Stimulated activated CD4-positive, alpha-beta T cell treated with anti-CD3 and anti-CD28 coated beads, Interleukin-2, amount 100 ng/mL, for 4 hours (primary cell): ENCODE measurements at regions not wholly inside any gene's neighbourhood (a gene's known extent, or its start where the extent isn't known, plus 50 kb on each side); places are given as distances from the start of the nearest gene placed in this dataset.
"Not testable (repeated sequence)": the region's sequence is repeated elsewhere in the genome, so short reads cannot be mapped to it uniquely, and the experiment has no call there.

Experiments used
- DNase-seq: peaks from one replicate; pipeline ENCODE4 v3.0.0-alpha.2; 2020; ENCODE audit warnings: low read depth

DNA sequence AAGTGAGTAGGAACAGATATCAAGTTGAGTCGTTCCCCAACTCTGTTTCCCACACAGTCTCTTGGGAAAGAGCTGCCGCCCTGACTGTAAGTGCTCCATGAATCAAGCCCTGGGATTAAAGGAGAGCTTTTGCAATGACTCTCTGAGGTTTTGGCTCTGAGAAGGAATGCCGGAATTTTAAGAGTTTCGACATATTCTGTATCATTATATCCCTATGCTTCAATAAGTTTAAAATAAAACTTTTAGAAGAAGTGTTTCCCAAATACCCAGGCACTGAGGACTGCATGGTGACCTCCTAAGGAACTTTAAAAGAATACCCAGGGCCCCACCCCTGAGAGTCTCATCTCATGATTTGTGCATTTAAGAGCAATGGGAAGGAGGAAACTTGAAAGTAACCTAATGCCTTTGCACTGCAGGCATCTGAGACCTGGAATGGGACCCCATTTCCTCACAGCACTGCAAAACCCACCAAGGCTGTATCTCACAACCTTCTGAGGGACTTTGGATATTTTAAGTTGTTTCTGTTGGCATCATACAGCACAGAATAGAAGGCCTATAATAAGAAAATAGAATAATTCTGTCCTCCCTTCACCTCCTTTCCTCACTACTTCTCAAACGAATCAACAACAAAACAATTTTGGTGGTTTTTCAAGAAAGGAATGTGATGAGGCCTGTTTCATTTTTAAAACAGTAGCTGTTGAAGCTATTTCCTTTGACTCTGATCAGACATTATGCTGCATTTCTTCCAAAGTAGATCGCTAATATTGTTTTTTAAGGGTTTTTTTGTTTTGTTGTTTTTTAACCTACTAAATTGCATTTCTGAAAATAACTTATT lies 121.2 kb downstream of the GASK1B start:
- DNase-seq, result no peak

DNA sequence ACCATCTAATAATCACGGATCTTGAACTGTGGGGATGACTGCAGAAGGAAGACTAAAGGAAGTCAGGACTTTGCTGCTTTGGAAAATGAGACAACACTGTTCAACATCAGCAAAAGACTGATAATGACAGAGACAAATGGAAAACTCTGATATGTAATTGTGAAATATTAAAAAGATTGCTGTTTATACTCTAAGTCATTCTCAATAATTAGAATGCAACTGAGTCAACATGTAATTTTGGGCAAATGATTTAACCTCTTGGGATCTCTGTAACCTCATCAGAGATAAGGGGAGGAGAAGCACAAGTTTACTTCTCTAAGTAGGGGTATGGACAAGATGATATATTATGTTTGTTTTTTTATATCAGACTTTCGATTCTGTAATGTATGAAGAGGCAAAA lies 121.9 kb downstream of the GASK1B start:
- DNase-seq, result no peak

DNA sequence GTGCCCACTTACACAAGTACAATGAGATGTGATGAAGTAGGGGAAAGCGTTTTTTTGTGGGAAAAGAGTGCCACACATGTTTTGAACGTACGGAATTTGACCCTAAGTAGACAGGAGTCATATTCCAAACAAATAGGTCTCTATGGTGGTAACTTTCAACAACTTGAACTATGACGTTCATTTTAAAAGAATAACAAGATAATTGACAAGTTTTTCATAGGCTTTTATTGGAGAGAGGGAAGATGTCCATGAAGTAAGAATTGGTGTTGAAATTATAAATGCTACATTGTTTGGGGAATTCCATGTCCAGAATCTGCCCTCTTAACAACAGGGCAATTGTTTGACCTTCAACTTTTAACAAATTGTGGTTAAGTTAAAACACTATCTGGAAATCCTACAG lies 126.5 kb downstream of the GASK1B start:
- DNase-seq, result no peak

DNA sequence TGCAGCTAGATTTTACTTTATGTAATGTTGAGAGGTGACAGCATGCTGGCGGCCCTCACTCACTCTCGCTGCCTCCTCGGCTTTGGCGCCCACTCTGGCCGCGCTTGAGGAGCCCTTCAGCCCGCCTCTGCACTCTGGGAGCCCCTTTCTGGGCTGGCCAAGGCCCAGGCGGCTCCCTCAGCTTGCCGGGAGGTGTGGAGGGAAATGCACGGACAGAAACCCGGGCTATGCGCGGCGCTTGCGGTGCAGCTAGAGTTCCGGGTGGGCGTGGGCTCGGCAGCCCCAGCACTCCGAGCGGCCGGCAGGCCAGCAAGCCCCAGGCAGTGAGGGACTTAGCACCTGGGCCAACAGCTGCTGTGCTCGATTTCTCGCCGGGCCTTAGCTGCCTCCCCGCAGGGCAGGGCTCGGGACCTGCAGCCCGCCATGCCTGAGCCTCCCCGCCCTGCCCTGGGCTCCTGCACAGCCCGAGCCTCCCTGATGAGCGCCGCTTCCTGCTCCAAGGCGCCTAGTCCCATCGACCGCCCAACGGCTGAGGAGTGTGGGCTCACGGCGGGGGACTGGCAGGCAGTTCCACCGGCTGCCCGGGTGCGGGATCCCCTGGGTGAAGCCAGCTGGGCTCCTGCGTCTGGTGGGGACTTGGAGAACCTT lies 128.7 kb downstream of the GASK1B start:
- DNase-seq, result no peak

DNA sequence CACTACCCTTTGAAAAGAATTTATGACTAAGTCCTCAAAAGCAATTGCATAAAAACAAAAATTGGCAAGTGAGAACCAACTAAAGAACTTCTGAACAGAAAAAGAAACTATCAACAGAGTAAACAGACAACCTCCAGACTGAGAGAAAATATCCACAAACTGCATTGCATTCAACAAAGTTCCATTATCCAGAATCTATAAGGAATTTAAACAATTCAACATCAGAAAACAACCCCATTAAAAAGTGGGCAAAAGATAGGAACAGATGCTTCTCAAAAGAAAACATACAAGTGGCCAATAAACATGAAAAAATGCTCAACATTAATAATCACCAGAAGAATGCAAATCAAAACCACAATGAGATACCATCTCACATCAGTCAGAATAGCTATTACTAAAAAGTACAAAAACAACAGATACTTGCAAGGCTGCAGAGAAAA lies 130.2 kb downstream of the GASK1B start:
- DNase-seq, result no peak

DNA sequence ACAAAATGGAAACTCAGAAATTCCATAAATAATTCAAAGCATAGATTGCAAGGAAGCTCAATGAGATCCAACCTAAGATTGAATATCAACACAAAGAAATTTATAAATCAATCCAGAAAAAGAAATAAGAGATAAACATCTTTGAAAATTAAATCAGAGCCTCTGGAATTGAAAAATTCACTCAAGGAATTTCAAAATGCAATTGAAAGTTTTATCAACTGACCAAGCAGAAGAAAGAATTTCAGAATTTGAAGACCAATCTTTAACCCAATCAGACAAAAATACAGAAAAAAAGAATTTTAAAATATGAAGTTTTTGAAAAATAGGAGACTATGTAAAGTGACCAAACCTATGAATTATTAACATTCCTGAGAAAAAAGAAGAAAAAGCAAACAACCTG lies 134.1 kb downstream of the GASK1B start:
- no peak for DNase-seq

DNA sequence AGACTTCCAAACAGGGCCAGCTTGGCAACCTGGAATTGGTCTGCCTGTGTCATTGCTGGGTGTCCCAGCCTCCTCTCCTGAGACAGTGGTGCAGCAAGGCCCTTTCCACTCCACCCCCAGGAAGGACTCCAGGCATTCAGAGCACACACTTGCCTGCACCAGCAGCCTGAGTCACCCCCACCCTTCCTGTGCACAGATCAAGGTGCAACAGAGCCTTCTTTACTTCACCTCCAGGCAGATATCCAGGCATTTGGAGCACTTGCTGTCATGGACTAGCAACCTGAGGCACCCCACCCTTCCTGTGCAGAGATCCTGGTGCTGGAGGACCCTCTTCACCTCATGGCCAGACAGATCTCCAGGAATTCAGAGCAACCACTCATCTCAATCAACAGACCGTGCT lies 135.8 kb downstream of the GASK1B start:
- DNase-seq, result no peak

DNA sequence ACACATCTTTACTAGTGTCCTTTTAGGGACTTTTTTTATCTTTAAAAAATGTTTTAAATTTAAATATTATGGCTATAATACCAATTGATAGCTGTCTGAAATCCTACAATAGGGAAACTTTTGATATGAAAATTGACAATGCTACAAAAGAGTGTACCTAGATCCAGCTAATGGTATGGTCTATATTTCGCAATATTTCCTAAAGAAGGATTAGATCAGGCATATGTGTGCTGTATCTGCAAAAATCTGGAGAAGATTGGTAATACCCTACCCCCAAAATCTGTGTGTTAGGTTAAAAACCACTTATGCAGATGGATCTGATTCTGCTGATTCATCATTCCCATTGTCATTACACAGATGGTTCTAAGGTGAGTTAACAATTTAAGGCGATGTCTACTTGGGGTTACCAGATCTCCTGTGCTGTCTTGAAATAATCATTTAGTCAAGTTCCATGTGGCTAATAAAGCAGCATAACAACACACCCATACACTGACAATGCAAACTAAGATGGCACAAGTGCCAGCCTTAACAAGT lies 137.1 kb downstream of the GASK1B start:
- DNase-seq, result no peak

DNA sequence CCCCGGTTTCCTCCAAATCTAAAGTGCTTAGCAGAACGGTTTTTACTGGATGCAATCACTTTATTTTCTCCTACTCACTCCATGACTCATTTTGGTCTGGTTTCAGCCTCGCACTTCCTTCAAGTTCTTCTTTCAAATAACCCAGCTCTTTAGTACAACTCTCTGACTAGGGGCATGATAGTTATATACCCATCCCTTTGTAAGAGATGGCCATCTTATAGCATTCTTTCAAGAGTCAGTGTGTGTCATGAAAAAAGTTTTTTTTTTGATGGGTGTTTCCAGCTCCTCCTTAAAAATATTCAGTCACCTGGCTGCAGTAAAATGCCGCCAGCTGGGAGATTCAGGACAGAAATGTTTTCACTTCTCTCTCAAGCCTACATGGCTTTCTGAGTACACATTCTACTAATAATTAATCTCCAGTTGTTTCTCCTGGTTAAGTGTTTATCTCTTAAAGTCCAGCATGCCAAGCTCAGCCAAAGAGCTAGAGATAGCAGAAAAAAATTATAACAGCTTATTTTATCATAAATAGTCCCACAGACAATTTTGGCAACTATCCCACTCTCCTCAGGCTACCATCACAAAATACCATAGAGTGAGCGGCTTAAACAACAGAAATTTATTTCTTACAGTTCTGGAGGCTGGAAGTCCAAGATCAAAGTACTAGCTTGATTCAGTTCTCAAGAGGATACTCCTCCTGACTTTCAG lies 139.3 kb downstream of the GASK1B start:
- no peak for DNase-seq

DNA sequence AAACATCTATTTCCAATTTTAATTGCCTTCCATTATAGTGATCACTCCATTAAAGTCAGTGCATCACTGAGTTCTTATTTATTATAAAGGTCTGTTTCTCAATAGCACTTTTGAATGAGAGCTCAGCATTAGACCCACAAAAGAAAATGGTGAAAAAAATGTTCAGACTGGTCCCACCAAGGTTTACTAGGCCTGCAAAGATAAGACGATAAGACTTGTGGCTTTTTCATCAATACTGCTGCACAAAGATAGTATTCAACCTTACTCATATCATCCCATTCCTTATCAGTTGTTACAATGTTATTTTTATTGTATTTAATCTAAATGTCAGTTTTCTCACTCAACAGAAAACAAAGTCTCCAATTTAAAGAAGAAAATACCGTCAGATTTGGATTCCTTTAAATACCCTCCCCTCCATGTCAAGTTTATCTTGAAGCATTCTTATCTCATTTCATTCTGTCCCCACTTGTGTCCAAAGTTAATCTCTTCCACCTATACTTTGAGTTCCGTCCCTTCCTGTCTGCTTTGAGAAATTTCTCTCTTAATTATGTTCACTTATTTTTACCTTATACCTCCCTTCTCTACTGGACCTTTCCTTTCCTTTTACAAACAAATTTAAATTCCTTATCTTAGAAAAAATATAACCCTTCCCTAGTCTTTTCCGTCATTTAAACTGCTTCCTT lies 140.0 kb downstream of the GASK1B start:
- DNase-seq, result no peak

DNA sequence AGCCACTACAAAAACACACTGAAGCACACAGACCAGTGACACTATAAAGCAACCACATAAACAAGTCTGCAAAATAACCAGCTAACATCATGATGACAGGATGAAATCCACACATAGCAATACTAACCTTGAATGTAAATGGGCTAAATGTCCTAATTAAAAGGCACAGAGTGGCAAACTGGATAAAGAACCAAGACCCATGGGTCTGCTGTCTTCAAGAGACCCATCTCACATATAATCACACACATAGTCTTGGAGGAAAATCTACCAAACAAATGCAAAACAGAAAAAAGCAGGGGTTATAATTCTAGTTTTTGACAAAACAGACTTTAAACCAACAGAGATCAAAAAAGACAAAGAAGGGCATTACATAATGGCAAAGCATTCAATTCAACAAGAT lies 144.4 kb downstream of the GASK1B start:
- DNase-seq, result not testable (repeated sequence)

DNA sequence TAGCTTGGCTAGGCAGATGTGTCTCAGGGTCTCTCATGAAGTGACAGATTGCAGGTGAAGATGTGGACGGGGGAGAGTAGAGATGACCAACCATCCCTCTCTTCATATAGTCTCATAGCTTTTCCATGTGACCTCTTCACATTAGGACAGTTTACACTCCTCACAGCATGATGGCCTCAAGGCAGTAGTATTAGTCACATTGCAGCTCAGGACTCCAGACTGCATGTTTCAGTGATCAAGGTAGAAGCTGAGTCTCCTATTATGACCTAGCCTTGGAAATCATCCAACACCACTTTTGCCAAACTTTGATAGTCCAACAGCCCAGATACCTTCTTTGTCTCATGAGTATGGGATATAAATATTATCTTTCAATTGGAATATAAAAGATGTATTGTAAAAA lies 147.7 kb downstream of the GASK1B start:
- DNase-seq, result no peak

DNA sequence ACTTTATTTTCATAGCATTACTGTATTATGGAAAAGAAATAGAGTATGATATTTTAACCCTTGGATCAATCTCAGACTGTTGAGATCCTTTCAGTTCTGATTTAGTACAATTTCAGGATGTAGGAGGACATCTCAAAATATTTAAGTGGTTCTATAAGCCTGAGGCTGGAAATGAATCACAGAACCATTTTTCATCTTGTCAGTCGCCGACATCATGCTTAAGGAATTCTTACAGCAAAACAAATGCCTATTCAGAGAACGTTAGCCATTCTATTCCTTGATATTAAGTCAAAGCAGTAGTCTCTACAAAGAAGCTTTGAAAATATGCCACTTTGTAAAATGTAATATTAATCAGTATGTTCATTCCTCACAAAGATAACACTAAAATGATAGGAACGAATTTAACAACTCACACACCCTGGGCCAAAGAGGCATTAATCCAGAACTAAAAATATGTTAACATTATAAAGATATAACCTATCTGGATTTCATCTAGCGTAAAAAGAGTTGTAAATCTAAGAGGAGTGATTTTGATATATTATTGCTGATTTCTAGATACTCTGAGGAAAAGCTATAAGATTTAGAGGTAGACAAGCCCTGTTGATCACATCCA lies 152.0 kb downstream of the GASK1B start:
- no peak for DNase-seq

DNA sequence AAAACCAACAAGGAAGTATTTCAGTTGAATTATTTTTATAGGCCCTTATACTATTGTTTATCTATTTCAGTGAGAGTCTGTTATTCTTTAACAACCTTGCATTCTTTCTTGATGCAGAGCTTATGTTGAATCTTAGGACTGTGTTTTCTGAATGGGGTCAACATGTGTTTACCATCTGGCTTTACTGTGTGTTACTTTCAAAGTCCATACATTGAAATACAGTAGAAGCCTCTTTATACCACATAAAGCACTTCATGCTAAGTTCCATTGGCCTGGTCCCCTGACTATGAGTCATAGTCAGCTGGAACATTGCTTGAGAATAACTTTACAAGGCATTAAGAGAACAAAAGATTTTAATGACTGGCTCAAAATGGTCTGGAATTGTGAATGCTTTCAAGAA lies 152.6 kb downstream of the GASK1B start:
- DNase-seq, result no peak

DNA sequence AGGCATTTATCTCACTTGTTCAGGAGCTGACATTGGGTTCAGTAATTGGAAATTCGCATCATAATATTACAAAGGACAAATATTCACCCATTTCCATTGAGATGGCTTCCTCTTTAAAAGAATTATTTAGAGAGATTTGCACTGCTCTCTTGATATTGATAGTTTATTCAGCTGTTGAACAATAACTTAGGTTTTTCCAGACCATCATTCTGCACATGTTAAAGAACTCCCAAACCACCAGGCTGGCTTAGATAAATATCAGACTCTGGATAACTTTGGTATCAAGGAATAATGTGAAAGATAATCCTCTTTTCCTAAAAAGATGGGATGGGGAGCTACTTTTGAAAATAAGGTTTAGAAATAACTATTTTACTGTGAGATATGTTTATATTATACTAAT lies 154.0 kb downstream of the GASK1B start:
- DNase-seq, result no peak

DNA sequence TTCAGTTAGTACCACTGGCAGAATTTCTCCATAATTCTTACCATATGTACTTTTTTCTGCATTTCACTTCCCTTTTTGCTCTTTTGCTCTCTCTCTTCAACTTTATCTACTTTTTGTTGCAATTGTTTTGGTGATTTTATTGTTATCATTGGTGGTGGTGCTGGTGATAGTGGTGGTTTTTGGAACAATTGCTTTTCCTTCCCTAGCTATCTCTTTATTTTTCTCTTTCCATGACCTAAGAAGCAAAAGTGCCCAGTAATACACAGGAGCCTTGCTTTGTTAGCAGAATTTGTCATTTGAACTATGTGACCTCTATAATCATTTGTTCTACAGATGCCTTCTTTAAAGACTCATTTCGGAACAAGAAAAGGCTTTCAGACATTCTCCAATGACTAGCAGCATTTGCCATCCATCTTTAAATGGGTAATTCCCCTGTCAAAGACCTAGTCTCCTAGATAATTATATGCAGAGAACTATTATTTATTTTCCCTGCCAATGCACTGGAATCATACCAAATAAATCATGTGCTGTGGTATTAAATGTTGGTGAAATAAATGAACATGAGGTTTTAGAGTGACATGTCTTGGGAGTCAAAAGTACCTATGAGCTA lies 154.5 kb downstream of the GASK1B start:
- no peak for DNase-seq

DNA sequence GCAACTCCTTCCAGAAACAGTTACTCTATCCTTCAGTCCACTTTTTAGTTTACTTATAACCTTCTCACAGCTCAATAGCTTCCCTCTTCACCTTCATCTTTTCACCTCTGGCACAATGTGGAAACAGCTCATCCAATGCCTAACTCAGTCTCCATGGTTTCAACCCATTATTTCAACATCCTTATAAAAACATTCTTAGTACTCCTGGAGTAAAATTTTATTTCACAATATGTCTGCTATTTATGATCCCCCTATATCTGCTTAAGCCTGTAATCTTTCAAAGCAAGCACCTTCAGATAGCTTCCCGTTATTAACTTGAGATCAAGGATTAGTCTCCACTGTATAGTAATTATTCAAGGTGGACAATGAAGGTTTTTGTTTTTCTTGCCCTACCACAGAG lies 156.3 kb downstream of the GASK1B start:
- no peak for DNase-seq

DNA sequence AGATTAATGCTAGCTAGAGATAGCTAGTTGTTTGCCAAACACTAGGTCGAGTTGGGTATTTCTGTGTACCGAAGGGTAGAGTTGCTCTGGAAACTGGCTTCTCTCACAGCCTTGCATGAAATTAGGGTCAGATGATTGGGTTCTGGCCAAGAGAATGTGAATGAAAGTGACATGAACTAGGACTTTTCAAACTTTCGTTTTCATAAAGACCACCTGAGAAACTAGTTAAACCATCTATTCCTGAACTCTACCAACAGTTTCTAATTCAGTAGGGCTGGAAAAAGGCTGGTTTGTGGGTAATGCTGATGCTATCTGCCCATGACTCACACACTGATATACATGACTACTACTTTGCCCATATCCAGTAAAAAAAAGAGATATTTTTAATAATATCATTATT lies 157.6 kb downstream of the GASK1B start:
- no peak for DNase-seq

DNA sequence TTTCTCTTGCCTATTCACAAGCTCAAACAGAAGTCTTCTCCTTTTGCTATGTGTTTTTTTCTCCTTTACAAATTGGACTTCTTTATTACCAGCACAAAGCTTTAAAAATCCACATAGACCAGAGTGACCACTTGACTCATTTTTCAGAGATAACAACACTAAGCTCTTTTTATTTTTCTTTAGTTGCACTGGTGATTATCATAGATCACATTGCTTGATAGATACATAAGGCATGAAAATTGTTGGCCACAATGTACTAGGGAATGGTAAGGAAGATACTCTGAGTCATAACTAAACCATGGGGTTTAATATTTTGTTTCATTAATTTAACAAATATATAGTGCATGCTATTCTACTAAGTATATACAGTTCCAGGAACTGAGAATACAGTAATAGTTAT lies 159.0 kb downstream of the GASK1B start:
- DNase-seq, result no peak

DNA sequence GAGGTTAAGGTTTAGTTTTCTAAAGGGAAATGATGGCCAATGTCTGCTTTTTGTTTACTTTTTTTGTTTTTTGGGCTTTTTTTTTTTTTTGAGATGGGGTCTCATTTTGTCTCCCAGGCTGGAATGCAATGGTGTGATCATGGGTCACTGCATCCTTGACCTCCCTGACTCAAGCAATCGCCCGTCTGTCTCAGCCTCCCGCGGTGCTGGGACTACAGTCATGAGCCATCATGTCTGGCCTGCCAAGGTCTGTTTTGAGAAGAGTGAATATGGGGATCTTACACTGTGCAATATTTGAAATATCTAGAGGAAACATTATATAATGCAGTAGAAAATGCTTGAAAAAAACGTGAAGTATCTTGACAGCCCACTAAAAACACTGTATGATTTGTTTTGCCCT lies 162.5 kb downstream of the GASK1B start:
- no peak for DNase-seq

DNA sequence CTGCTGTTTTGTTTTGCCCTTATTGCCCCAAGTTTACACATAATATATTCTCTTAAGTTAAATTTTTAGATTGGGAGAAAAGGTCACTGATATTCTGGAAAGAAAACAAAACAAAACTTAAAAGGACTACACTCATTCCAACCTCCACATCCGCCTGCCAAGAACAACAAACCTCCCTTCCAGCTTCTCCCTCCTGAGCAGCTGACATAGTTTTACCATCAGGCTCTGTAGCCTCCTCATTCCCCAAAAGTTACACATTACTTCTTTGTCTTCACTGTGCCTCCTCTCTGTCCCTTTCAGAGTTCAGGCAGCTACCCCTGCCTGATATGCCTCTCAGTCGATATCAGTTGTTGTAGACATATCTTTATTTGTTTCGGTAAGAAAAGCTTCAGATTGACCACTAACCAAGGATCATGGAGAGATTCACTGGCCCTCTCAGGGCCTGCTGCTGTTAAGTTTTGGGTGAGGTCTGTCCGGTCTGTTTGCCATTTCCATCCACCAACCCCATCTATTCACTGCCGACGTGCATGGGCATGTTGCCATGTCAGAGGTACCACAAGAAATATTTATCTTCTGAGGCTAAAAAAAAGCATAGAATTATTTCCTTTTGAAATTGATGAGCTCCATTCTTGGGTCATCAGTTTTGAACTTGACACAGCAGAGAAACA lies 164.1 kb downstream of the GASK1B start:
- DNase-seq, result no peak
